GM18909 (cell line): ENCODE measurements at regions not wholly inside any gene's neighbourhood (a gene's known extent, or its start where the extent isn't known, plus 50 kb on each side); places are given as distances from the start of the nearest gene placed in this dataset.

ENCODE experiments used
- ATAC-seq: cut with Tn5 transposase; IDR thresholded peaks from one replicate; pipeline ENCODE4 v1.9.1; 2021; ENCODE audit warnings: mild to moderate bottlenecking; ENCODE audit not compliant: unreplicated experiment, poor library complexity

DNA sequence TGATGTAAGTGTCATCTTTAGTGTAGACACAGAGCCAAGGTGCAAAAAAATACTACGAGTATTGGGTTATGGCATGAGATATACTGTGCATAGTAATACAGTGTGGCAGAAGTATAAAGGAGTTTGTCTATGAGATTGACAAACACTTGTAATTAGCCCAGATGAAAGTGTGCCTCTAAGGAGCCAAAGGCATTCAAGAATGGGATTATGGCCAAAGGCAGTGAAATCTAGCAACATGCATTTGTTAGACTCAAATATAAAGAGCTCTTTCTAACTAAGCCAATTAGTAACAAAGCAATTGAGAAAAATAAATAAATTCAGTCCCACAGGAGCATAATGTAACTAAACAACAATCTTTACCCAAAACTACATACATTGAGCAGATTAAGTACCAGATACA is 1761.8 kb downstream of the SUCLG1 start:
- ATAC-seq = no peak

GRCh38 chr2:82694431-82694830 is 1764.6 kb downstream of the SUCLG1 start:
- no peak for ATAC-seq

DNA sequence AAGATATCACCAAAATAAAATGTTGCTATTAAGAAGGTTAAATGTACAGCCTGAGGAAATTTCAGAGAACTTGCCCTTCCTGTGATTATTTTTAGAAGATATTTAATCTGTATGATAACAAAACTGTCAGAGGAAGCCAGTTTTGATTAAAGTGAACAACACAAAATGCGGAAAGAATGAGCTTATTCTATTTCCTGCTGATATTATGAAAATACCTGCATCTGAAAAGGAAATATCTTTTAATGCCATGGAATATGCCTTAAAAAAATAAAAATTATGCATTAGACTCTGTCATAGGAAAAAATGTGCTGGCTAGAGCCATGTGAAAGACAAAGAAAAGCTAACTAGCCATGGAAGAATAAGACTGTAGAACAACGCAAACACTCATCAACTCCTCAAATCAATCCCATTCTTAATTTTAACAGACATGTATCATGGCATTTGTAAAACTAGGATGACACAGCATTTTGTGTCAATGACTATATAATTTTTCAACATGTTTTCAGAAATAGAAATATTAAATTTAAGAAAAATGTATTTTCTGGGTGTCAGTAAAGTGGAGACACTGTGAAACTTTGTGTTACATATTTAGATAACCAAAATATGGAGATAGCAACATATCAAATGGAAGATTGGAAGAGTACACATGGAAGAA is 1768.2 kb downstream of the SUCLG1 start:
- no peak for ATAC-seq

DNA sequence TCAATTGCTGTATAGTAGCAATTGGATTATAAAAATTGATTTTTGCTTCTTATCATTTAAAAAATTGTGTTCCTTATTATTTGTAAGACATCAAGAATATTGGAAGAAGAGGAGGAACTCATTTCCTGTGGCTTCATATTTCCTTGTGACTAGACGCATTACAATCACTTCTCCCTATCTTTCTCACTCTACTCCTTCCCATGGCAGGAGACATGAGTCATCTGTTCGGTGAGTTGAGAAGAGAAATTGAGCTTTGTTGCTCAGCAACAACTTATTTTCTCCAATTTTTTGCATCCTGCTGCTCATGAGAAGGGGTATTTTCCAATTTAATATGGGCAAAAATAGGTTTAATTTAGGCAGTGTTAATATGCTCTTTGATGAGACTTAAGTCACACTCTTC is 1783.9 kb downstream of the SUCLG1 start:
- ATAC-seq = no peak

GRCh38 chr2:82674652-82675051 is 1784.4 kb downstream of the SUCLG1 start:
- no peak for ATAC-seq

DNA sequence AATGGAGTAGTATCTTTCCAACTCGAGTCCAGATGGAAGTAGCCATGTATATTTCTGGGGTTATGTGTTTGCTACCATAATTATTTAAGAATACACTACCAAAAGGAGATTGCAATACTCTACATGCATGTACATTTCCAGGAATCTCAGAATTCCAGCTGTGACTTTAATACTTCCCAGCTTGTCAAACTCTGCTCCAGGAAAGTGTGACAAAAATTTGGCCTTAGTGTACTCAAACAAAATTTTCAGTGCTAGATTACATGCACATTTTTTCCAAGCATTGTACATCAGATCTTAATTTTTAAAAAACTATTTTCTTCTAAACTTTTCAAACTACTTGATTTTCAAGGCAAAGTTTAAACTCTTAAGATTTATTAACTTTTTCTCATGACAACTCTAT is 1791.6 kb downstream of the SUCLG1 start:
- no peak for ATAC-seq

DNA sequence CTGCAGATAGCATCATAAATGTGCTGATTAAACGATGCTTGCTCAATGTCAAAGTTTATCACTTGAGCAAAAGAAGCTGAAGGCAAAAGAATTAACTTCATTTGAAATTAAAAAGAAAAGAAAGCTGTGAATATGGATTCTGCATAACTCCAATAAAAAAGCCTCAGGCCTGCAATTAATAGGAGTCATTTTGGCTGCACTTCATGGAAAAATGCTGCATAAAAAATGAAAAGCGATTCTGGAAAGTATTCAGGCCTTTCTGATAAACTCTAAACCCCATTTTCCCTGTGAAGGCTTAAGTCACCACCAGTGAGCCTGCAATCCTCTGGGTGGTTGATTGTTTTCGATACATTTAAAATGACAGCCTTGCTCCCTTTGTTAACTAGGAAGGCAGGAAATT is 1793.4 kb downstream of the SUCLG1 start:
- ATAC-seq = no peak

DNA sequence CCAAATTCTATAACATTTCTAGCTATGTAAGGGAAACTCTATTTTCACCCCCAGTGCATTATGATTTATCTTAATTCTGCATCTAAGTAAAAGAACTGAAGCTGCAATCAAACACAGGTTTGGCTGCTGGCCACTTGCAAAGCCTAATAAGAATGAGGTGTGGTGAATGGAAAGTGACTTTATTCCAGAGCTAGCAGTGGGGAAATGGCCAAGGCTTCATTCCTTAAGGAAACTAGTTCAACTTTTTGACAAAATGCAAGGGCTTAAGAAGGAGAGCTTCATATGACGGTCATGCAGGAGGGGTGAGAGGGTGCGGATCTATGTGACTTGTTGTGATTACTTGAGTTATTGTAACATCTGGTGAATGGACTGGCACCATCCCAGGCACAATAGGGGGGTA is 1802.0 kb downstream of the SUCLG1 start:
- ATAC-seq = no peak

- ATAC-seq = no peak
Measured at GRCh38 chr2:82656420-82656819, 1802.7 kb downstream of the SUCLG1 start.

GRCh38 chr2:82652117-82652516 is 1807.0 kb downstream of the SUCLG1 start:
- ATAC-seq = no peak

DNA sequence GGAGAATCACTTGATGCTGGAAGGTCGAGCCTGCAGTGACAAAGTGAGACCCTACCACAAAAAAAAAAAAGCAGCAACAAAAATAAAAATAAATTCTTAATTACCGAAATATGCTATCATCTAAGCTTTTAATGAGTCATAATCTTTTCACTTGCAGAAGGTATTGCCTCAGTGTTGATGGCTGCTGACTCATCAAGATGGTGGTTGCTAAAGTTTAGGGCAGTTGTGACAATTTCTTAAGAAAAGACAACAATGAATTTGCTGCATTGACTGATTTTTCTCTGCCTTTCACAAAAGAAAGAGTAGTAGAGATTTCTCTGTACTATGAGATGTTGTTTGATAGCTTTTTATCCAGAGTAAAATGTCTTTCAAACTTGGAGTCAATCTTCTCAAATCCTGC is 1809.0 kb downstream of the SUCLG1 start:
- ATAC-seq = no peak

- ATAC-seq = no peak
Measured at GRCh38 chr2:82641598-82642180, 1817.4 kb downstream of the SUCLG1 start.

- ATAC-seq = no peak
Measured at GRCh38 chr2:82636402-82637020, 1822.6 kb downstream of the SUCLG1 start.

DNA sequence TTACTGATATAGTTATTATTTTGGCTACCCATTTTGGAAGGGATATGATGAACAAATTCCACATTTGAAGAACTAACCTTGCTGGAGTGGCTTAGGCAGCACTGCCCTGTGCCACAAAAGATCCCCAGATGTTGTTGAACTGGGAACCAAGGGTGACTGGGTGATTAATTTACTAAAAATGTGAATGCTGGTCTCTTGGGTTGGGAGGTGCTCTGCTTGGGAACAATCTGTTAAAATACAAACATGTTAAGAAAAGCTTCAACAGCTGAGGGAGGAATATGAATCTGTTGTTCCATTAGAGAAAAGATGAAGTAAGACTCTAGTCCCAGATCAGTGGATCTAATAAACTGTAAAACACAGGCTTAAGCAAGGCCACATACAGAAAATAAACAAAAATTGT is 1860.1 kb downstream of the SUCLG1 start:
- ATAC-seq = no peak

GRCh38 chr2:82596581-82596980 is 1862.5 kb downstream of the SUCLG1 start:
- no peak for ATAC-seq

DNA sequence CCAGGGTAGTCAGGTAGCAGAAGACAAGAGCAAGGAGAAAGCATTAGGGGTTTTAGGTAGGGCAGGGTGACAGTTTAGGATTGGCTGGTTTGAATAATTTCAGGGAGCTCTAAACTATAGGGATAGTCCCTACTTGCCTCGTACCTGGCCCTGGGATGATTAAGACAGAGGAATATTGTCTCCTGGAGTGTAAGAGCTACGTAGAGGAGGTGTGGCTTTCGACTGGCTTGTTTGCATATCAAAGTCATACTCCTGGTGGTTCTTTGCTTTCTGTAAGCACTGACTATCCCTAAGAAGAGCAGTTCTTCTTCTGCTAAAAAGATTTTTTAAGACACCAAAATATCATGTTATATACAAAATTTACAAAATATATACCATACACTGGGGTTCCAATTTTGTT is 1867.4 kb downstream of the SUCLG1 start:
- no peak for ATAC-seq

GRCh38 chr2:82576656-82577055 is 1882.4 kb downstream of the SUCLG1 start:
- no peak for ATAC-seq

DNA sequence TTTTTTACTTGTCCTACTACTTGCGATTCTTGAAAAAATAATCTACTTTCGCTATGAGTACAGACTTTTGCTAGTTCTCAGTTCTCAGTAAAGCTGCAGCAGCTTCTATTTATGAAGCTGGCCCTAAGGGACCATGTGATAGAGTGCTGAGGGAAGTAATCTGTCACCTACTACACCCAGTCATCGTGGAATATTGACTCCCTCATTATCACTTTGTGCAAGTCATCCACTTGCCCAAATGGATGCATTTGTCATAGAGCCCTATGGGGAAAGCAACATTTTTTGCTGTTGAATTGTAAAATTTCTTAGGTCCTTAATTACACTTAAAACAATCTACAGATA is 1919.8 kb downstream of the SUCLG1 start:
- ATAC-seq = no peak

DNA sequence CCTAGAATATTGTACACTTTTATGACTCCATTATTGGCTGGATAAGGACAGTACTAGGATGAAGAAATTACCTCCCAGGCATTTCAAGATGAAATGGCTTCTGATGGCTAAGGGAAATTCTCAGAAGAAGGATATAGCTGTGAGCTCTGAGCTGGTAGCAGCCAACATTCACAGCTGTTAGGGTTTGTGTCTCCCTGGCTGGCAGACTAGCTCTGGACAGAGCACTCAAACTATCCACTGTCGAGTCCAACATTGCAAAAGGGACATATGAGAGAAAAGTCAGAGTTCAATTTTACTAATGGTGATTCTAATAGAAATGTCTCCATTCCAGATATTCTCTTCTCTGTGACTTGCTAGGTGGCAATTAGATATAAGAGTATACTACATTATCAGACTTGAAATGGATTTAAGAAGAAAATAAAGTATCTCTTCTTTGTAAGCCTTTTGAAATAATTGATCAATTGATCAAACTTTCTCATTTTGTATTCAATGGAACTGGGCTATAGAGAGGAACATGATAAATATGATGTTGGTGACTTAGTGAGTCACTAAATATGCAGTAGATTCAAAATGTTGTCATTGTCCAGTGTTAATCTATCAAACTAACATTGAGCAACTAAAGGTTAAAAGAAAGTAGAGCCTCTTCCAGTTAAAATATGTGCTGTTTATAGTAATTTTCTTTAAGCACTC is 1920.3 kb downstream of the SUCLG1 start:
- ATAC-seq = no peak

DNA sequence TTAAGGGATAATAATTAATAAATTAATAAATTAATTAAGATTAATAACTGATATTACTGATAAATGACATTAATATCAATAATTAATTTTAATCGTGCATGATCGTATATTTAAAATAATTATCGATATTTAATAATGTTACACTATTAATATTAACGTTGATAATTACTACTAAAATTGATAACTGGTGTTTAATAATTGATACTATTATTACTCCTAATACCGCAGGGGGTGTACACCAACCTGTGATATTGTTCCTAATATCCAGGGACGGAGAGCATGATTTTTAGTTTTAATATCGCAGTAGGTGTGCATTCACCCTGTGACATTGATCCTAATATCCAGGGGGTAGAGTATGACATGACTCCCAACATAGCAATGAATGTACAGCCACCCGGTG is 1930.8 kb downstream of the SUCLG1 start:
- no peak for ATAC-seq

- no peak for ATAC-seq
Measured at GRCh38 chr2:82527124-82527523, 1932.0 kb downstream of the SUCLG1 start.

DNA sequence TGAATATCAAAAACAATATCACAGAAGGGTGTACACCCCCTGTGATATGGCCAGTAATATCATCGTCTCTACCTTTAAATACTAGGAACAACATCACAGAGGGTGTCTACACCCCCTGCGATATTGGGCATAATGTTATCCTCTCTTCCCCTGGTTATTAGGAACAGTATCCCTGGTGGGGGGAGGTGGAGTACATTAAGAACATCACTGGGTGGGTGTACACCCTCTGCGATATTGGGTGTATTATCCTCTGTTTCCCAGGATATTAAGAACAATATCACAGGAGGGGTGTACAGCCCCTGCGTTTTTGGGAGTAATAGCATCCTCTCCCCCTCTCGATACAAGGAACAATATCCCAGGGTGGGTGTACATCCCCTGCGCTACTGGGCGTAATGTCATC is 1932.8 kb downstream of the SUCLG1 start:
- no peak for ATAC-seq
